ENCODE measurements at regions not wholly inside any gene's neighbourhood (a gene's known extent, or its start where the extent isn't known, plus 50 kb on each side); places are given as distances from the start of the nearest gene placed in this dataset.

- H3K36me3 ChIP-seq (ENCODE audit: insufficient read depth, low read length), result no peaks in the 10 kb centered on the region
- Mint-ChIP-seq H3K4me3 (no peak overlapping the region), H3K36me3 (no peaks in the 10 kb centered on the region), H3K27ac (peak overlapping the region in 4 of 8 donors; percentile 14 to 66 (median 36)), H3K9me3 (peaks cover 0 to 2% (median 0%) of the 10 kb centered on the region in 5 donors), H3K27me3 (peaks cover 0 to 3% of the 10 kb centered on the region in 2 donors), H3K4me1 (peaks cover 11 to 17% (median 17%) of the 10 kb centered on the region in 3 donors)
- no peak for DNase-seq
- H3K4me3 ChIP-seq (ENCODE audit: low read length), result no peak overlapping the region
- peaks cover 6% of the 10 kb centered on the region for H3K4me1 ChIP-seq (ENCODE audit: insufficient read depth, low read length)
- H3K27ac ChIP-seq (ENCODE audit: low read depth, low read length), result no peak overlapping the region
- H3K9me3 ChIP-seq (ENCODE audit: low read length), result no peaks in the 10 kb centered on the region
- POLR2A ChIA-PET, result no interaction called here
- CTCF ChIA-PET, result no interaction called here
- H3K27me3 ChIP-seq (ENCODE audit: insufficient read depth, low read length, poor library complexity, severe bottlenecking), result no peaks in the 10 kb centered on the region
Observed at GRCh38 chr6:87824958-87825491, 123.0 kb upstream of the AKIRIN2 start.

GRCh38 chr6:87822011-87822410, 120.0 kb upstream of the AKIRIN2 start:
- peaks cover 0 to 3% of the 10 kb centered on the region in 2 donors for H3K27me3 Mint-ChIP-seq
- H3K36me3 Mint-ChIP-seq, result no peaks in the 10 kb centered on the region
- no peak overlapping the region for H3K4me3 Mint-ChIP-seq
- Histone ChIP-seq H3K27ac (ENCODE audit: low read depth, low read length) (no peak overlapping the region), H3K27me3 (ENCODE audit: insufficient read depth, low read length, poor library complexity, severe bottlenecking) (no peaks in the 10 kb centered on the region), H3K4me1 (ENCODE audit: insufficient read depth, low read length) (peaks cover 6% of the 10 kb centered on the region), H3K9me3 (ENCODE audit: low read length) (no peaks in the 10 kb centered on the region), H3K36me3 (ENCODE audit: insufficient read depth, low read length) (no peaks in the 10 kb centered on the region), H3K4me3 (ENCODE audit: low read length) (no peak overlapping the region)
- ChIA-PET POLR2A (no interaction called here), CTCF (no interaction called here)
- H3K9me3 Mint-ChIP-seq, result peaks cover 0 to 2% (median 0%) of the 10 kb centered on the region in 5 donors
- H3K27ac Mint-ChIP-seq, result no peak overlapping the region
- no peak for DNase-seq
- peaks cover 11 to 17% (median 17%) of the 10 kb centered on the region in 3 donors for H3K4me1 Mint-ChIP-seq

GRCh38 chr6:87820343-87820984, 118.4 kb upstream of the AKIRIN2 start:
- Mint-ChIP-seq H3K36me3 (no peaks in the 10 kb centered on the region), H3K27me3 (peaks cover 0 to 6% of the 10 kb centered on the region in 2 donors), H3K4me3 (no peak overlapping the region), H3K4me1 (peaks cover 4 to 6% (median 6%) of the 10 kb centered on the region in 3 donors), H3K9me3 (peaks cover 0 to 2% (median 0%) of the 10 kb centered on the region in 5 donors), H3K27ac (no peak overlapping the region)
- POLR2A ChIA-PET, result no interaction called here
- CTCF ChIA-PET, result interaction anchor here (0.7 kb wide), 1 partner anchor 20 kb away, joined by 3 read pairs; no protein-coding TSS in a partner anchor
- no peak overlapping the region for H3K4me3 ChIP-seq (ENCODE audit: low read length)
- no peaks in the 10 kb centered on the region for H3K9me3 ChIP-seq (ENCODE audit: low read length)
- no peak overlapping the region for H3K27ac ChIP-seq (ENCODE audit: low read depth, low read length)
- H3K4me1 ChIP-seq (ENCODE audit: insufficient read depth, low read length), result peaks cover 2% of the 10 kb centered on the region
- no peak for DNase-seq
- no peaks in the 10 kb centered on the region for H3K27me3 ChIP-seq (ENCODE audit: insufficient read depth, low read length, poor library complexity, severe bottlenecking)
- no peaks in the 10 kb centered on the region for H3K36me3 ChIP-seq (ENCODE audit: insufficient read depth, low read length)

- CTCF ChIA-PET, result interaction anchor here (1.3 to 1.7 kb wide), 2 partner anchors 11 to 15 kb away, joined by 3 to 5 read pairs; no protein-coding TSS in a partner anchor
- no peaks in the 10 kb centered on the region for H3K36me3 Mint-ChIP-seq
- H3K4me1 Mint-ChIP-seq, result no peaks in the 10 kb centered on the region
- no peak for DNase-seq
- Histone ChIP-seq H3K27ac (ENCODE audit: low read depth, low read length) (no peak overlapping the region), H3K27me3 (ENCODE audit: insufficient read depth, low read length, poor library complexity, severe bottlenecking) (no peaks in the 10 kb centered on the region), H3K36me3 (ENCODE audit: insufficient read depth, low read length) (no peaks in the 10 kb centered on the region), H3K9me3 (ENCODE audit: low read length) (no peaks in the 10 kb centered on the region), H3K4me3 (ENCODE audit: low read length) (no peak overlapping the region), H3K4me1 (ENCODE audit: insufficient read depth, low read length) (no peaks in the 10 kb centered on the region)
- POLR2A ChIA-PET, result no interaction called here
- no peak overlapping the region for H3K4me3 Mint-ChIP-seq
- H3K27me3 Mint-ChIP-seq, result peaks cover 0 to 13% of the 10 kb centered on the region in 2 donors
- no peaks in the 10 kb centered on the region for H3K9me3 Mint-ChIP-seq
- H3K27ac Mint-ChIP-seq, result no peak overlapping the region
Observed at GRCh38 chr6:87817183-87817582, 115.2 kb upstream of the AKIRIN2 start.

- no peak for DNase-seq
- H3K36me3 ChIP-seq (ENCODE audit: insufficient read depth, low read length), result no peaks in the 10 kb centered on the region
- no peak overlapping the region for H3K27ac Mint-ChIP-seq
- no peak overlapping the region for H3K4me3 ChIP-seq (ENCODE audit: low read length)
- H3K27me3 Mint-ChIP-seq, result peaks cover 0 to 22% of the 10 kb centered on the region in 2 donors
- no peak overlapping the region for H3K27ac ChIP-seq (ENCODE audit: low read depth, low read length)
- no peak overlapping the region for H3K4me3 Mint-ChIP-seq
- no peaks in the 10 kb centered on the region for H3K4me1 ChIP-seq (ENCODE audit: insufficient read depth, low read length)
- no peaks in the 10 kb centered on the region for H3K4me1 Mint-ChIP-seq
- POLR2A ChIA-PET, result no interaction called here
- no peaks in the 10 kb centered on the region for H3K36me3 Mint-ChIP-seq
- CTCF ChIA-PET, result interaction anchor here (1.6 kb wide), 1 partner anchor 17 kb away, joined by 4 read pairs; no protein-coding TSS in a partner anchor
- H3K27me3 ChIP-seq (ENCODE audit: insufficient read depth, low read length, poor library complexity, severe bottlenecking), result no peaks in the 10 kb centered on the region
- no peaks in the 10 kb centered on the region for H3K9me3 Mint-ChIP-seq
- H3K9me3 ChIP-seq (ENCODE audit: low read length), result no peaks in the 10 kb centered on the region
Observed at GRCh38 chr6:87815449-87815848, 113.4 kb upstream of the AKIRIN2 start.

GRCh38 chr6:87808005-87808757, 106.1 kb upstream of the AKIRIN2 start:
- no peak overlapping the region for H3K4me3 Mint-ChIP-seq
- Histone ChIP-seq H3K27ac (ENCODE audit: low read depth, low read length) (no peak overlapping the region), H3K4me3 (ENCODE audit: low read length) (no peak overlapping the region), H3K27me3 (ENCODE audit: insufficient read depth, low read length, poor library complexity, severe bottlenecking) (no peaks in the 10 kb centered on the region), H3K9me3 (ENCODE audit: low read length) (no peaks in the 10 kb centered on the region), H3K4me1 (ENCODE audit: insufficient read depth, low read length) (no peaks in the 10 kb centered on the region), H3K36me3 (ENCODE audit: insufficient read depth, low read length) (no peaks in the 10 kb centered on the region)
- peaks cover 0 to 21% of the 10 kb centered on the region in 2 donors for H3K27me3 Mint-ChIP-seq
- H3K27ac Mint-ChIP-seq, result no peak overlapping the region
- ChIA-PET CTCF (no interaction called here), POLR2A (no interaction called here)
- H3K36me3 Mint-ChIP-seq, result no peaks in the 10 kb centered on the region
- DNase-seq, result no peak
- no peaks in the 10 kb centered on the region for H3K4me1 Mint-ChIP-seq
- H3K9me3 Mint-ChIP-seq, result no peaks in the 10 kb centered on the region

- CTCF ChIA-PET, result no interaction called here
- H3K4me1 ChIP-seq (ENCODE audit: insufficient read depth, low read length), result no peaks in the 10 kb centered on the region
- Mint-ChIP-seq H3K27me3 (peaks cover 0 to 21% of the 10 kb centered on the region in 2 donors), H3K4me3 (no peak overlapping the region), H3K9me3 (no peaks in the 10 kb centered on the region), H3K36me3 (no peaks in the 10 kb centered on the region), H3K4me1 (no peaks in the 10 kb centered on the region), H3K27ac (no peak overlapping the region)
- H3K27ac ChIP-seq (ENCODE audit: low read depth, low read length), result no peak overlapping the region
- POLR2A ChIA-PET, result no interaction called here
- no peaks in the 10 kb centered on the region for H3K9me3 ChIP-seq (ENCODE audit: low read length)
- DNase-seq, result no peak
- H3K27me3 ChIP-seq (ENCODE audit: insufficient read depth, low read length, poor library complexity, severe bottlenecking), result no peaks in the 10 kb centered on the region
- no peak overlapping the region for H3K4me3 ChIP-seq (ENCODE audit: low read length)
- H3K36me3 ChIP-seq (ENCODE audit: insufficient read depth, low read length), result no peaks in the 10 kb centered on the region
Observed at GRCh38 chr6:87807475-87807874, 105.4 kb upstream of the AKIRIN2 start.

- ChIA-PET CTCF (no interaction called here), POLR2A (no interaction called here)
- H3K27ac Mint-ChIP-seq, result no peak overlapping the region
- H3K4me1 Mint-ChIP-seq, result no peaks in the 10 kb centered on the region
- Histone ChIP-seq H3K9me3 (ENCODE audit: low read length) (no peaks in the 10 kb centered on the region), H3K4me1 (ENCODE audit: insufficient read depth, low read length) (no peaks in the 10 kb centered on the region), H3K4me3 (ENCODE audit: low read length) (no peak overlapping the region), H3K27me3 (ENCODE audit: insufficient read depth, low read length, poor library complexity, severe bottlenecking) (no peaks in the 10 kb centered on the region), H3K27ac (ENCODE audit: low read depth, low read length) (no peak overlapping the region), H3K36me3 (ENCODE audit: insufficient read depth, low read length) (no peaks in the 10 kb centered on the region)
- peaks cover 3 to 15% of the 10 kb centered on the region in 2 donors for H3K27me3 Mint-ChIP-seq
- DNase-seq, result no peak
- H3K4me3 Mint-ChIP-seq, result no peak overlapping the region
- H3K36me3 Mint-ChIP-seq, result no peaks in the 10 kb centered on the region
- H3K9me3 Mint-ChIP-seq, result no peaks in the 10 kb centered on the region
Observed at GRCh38 chr6:87806635-87807034, 104.6 kb upstream of the AKIRIN2 start.
